ENCODE measurements at regions not wholly inside any gene's neighbourhood (a gene's known extent, or its start where the extent isn't known, plus 50 kb on each side); places are given as distances from the start of the nearest gene placed in this dataset.

GRCh38 chr15:93932164-93932776 is 299.1 kb upstream of the MCTP2 start:
- TF ChIP-seq EZH2 (IDR thresholded peaks at IDR 0.05; ENCODE audit: insufficient read depth, low read length): no peak
- TF ChIP-seq CTCF (IDR thresholded peaks at IDR 0.05; ENCODE audit: insufficient read depth, low read depth, low read length): no peak
